ENCODE measurements at regions not wholly inside any gene's neighbourhood (a gene's known extent, or its start where the extent isn't known, plus 50 kb on each side); places are given as distances from the start of the nearest gene placed in this dataset.

DNA sequence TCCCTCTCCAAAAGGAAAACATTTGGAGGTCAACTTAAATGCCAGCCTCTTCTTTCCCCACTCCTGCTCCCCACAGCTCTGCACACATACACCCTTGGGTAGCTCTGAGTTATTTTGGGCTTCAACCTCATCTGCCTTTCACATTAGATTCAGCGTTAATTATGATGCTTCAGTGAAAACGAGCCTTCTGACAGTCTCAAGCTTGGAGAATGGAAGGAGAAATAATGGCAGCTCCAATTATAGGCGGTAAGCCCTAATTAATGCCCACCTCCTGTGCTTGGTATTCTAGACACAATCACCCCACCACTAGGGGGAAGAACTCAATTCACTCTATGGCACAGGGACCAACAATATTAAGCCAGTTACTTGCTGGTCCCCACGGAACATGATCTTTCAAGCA is 397.9 kb downstream of the BRINP2 start:
- DNase-seq, result no peak

- no peak for DNase-seq
Observed at GRCh38 chr1:177567393-177567792, 396.6 kb downstream of the BRINP2 start.

DNA sequence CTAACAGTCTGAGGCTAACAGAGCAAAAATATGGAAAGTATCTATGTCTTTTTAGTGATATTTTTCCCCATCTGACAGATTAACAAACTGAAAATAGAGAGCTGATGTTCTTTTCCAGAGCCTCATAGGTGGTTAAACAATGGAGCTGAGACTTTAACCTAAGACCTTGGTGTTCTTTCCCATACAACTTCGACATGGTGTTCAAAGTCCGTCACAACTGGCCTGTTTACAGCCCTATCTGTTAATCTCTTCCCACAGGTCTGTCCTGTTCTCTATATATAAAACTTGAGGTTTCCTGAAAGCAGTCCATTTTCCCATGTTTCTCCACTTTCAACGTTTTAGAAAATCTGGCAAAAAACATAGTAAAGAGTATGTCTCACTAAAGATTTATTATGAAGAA is 395.7 kb downstream of the BRINP2 start:
- no peak for DNase-seq

GRCh38 chr1:177561436-177561835 is 390.7 kb downstream of the BRINP2 start:
- DNase-seq, result no peak

DNA sequence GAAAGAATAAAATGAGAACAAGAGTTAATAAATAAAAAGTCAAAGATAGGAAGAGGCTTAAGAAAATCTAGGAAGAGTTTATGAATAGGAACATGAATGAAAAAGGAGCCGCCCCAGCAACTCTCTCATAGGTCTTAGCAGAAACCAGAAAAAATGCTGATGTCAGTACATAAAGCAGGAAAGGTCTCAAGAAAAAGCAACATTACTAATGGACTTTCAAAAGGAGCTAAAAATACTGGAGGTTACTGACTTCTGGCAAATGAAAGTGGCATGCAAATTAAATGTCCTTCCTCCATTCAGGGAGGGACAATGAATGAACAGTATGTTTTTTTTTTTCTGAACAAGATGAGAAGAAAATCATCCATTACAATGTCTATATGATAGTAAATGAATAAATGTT is 387.6 kb downstream of the BRINP2 start:
- no peak for DNase-seq

GRCh38 chr1:177556163-177556562 is 385.4 kb downstream of the BRINP2 start:
- no peak for DNase-seq

GRCh38 chr1:177547200-177547599 is 376.4 kb downstream of the BRINP2 start:
- no peak for DNase-seq

DNA sequence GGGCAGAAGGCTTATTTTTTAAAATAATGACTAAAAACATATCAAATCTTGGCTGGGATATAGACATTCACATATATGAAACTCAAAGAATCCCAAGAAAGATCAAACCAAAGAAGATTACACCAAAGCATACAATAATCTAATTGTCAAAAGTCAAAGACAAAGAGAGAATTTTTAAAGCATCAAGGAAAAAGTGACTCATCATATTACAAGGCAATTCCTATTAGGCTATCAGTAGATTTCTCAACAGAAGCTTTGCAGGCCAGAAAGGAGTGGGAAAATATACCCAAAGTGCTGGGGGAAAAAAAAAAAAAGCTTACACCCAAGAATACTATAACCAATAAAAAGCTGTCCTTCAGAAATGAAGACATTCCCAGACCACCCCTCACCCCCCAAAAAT is 375.6 kb downstream of the BRINP2 start:
- DNase-seq, result no peak

DNA sequence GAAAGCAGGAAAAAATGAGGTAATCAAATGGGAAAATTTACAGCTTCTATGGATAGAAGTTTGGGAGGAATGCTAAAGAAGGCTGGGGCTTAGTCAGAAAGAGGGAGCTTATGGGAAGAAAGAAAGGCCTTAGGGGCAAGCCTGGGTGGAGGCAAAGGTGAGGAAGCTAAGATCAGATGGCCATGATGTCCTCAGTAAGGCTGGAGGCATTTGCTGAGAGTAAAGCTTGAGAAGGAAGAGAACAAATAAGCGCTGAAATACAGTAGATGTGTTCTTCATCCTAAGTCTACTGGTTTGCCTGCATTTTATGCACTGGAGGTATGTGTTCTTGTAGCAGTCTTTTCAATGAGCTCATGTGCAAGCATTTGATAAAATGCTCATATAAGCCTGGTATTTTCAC is 355.4 kb downstream of the BRINP2 start:
- DNase-seq, result no peak

DNA sequence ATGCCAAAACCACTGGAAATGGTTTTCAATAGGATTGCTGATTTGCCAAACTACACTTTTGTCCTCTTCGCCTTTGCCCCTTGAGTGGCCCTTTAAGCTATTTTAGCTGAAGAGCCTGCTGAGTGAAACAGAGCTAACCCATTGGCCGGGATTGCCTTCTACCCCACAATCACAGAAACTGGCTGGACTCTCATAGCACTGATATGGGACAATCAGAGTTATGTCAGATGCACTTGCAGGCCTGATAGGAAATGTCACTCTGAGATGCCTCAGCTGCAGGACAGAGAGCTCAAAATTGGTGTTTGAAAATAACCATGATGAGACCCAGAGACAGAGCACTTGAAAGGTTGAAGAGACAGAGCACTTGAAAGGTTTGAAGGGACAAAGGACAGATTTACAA is 354.4 kb downstream of the BRINP2 start:
- no peak for DNase-seq

- DNase-seq, result no peak
Observed at GRCh38 chr1:177517546-177517945, 346.8 kb downstream of the BRINP2 start.

DNA sequence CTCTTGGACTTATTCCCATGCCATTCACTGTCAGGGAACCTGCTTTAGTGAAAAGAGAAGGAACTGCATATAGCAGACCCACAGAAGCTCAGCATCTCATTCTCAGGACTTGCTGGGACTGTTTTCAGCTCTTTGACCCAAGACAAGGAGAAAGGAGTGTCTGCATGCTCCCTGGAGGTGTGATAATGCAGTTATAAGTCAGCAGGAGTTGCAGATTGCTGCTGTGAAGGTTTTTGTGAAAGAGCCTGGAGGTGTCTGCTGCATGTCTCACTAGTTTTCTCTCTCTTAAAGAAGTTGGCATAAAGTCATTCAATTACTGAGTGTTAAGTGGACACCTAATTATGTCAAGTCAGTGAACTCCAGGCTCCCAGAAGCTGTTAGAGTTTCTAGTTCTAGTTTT is 343.4 kb downstream of the BRINP2 start:
- no peak for DNase-seq

DNA sequence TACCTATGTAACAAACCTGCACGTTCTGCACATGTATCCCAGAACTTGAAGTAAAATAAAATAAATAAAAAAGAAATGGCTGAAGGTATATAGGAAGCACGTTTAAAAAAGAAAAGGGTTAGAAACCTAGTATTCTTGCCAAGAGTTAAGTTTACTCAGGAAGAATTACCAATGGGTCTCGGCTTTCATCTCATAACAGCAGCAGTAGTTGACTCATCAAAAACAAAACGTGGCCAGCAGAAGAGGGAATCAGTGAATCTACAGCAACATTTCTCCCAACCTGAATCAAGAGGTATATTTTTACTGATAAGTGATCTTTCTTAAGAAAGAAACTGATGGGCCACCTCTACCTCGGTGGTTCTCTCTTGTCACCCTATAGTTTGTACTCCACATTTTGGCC is 340.3 kb downstream of the BRINP2 start:
- no peak for DNase-seq

DNA sequence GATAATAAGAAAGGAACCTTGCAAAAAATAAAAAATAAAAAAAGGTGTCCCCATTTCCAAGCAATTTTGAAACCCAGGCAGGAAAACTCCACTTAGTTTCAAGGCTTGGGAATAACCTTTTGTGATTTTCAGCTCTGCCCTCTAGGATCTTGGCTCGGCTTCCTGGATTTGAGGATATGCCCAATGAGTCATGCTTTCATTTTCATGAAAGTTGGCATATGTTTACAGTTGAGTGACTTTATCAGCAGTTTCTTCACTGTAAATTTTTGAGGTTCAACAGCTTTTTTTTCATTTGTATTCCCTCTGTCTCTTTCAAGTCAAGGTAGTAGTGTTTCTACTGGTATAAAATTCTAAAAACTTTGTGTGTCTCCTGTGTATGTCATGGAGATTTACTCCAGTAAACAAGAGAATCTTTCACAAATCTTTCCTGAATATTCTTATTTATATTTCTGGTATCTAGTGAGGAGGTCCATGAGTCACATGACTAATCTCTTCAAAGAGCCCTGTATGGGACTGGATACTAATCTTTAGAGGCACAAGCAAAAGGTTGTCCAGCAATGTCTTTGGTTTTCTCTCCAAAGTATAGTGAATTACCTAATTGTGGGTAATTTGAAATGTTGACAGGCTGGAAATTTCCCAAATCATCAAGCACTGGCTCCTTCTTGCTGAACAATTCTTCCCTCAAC is 335.3 kb downstream of the BRINP2 start:
- DNase-seq, result no peak

- DNase-seq, result no peak
Observed at GRCh38 chr1:177495878-177496277, 325.1 kb downstream of the BRINP2 start.

DNA sequence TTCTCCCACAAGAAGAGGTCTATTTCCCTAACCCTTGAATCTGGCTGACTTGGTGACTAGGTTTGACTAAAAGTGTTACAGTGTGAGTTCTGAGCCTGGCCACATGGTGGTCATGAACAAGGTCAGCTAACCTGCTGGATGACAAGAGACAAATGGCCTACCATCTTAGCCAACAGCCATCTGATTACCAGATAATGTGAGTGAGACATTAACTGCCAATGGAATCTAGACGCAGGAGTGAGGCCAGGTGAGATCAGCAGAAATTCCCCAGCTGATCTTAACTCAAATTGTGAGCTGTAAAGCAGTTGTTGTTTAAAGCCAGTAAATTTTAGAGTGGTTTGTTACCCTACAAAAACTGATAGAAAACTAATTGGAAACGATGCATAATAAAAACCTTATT is 320.0 kb downstream of the BRINP2 start:
- DNase-seq, result no peak

DNA sequence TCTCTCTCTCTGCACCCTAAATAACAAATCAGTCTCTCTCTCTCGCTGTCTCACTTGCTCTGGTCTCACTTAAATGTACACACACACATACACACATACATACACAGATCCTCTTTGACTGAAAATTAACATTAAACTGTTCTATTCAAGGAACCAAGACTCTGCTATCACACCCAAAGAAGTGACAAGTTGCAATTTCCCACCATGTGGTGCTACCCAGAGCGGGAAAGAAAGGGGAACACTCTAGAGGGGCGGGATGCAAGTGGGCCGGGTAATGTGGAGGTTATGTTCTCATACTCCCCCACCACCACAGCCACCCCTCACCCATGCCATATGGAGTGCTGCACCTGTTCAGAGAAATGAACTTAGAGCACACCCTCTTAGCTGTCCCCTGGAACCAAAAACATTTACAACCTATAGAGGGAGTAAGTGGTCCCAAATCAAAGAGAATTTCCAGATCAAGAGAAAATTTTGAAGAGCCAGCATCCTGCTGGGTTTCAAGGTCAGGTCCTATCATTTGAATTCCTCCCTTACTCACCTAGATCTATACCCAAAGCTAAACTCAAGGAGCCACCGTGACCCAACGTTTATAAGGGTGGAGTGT is 319.4 kb downstream of the BRINP2 start:
- no peak for DNase-seq

DNA sequence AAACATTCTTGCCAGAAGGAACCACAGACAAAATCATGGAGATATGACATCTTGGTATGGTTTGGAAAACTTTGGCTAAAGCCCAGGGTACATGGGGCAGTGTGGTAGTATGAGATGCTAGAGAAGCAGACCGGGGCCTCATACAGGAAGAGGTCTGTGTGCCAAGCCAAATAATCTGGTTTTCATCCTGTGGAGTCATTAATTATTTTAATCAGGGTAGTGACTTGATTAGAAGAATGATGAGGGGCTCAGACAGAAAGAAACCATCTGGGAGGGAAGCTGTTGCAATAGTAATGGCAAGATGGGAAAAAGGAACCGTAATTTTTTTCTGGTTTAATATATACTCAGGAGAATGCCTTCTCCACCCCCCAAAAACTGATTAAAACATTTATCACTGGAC is 318.0 kb downstream of the BRINP2 start:
- no peak for DNase-seq

DNA sequence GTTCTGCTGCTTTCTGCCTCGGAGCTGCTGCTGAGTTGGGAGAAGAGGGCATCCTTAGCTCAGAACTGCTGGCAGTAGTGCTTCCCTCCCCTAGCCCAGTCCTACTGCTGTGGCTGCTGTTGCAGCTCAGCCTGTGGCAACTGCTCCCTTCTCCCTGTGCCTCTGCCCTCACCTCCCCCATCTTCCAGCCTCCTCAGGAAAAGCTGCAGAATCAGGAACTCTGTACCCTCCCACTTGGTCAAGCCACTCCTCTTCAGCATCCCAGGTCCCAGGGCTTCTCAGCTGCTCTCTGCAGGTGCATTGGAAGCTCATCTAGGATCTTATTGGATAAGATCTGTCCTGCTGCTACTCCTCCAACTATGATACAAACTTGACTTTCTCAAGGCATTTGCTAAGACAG is 316.7 kb downstream of the BRINP2 start:
- DNase-seq, result no peak

- DNase-seq, result no peak
Observed at GRCh38 chr1:177480741-177481305, 310.1 kb downstream of the BRINP2 start.

GRCh38 chr1:177479600-177479999 is 308.8 kb downstream of the BRINP2 start:
- no peak for DNase-seq

- no peak for DNase-seq
Observed at GRCh38 chr1:177476676-177477075, 305.9 kb downstream of the BRINP2 start.

- no peak for DNase-seq
Observed at GRCh38 chr1:177472567-177472966, 301.8 kb downstream of the BRINP2 start.

DNA sequence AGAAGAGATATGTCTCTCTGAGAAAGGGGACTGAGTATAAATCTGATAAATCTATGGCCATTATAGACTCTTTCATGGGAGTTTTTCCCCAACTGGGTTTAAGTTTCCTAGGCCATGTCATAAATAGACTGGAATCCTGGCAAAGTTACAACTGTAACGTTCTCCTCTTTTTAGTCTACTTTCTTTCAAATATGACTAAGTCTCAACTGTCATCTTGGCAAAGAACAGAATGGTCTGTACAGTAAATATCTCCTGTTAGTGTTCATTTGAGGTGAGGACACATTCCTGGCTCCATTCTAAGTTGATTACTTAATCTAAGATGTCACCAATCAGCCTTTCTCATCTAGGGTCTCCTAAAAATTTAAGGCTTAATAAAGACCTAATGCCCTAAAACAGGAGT is 300.5 kb downstream of the BRINP2 start:
- no peak for DNase-seq

DNA sequence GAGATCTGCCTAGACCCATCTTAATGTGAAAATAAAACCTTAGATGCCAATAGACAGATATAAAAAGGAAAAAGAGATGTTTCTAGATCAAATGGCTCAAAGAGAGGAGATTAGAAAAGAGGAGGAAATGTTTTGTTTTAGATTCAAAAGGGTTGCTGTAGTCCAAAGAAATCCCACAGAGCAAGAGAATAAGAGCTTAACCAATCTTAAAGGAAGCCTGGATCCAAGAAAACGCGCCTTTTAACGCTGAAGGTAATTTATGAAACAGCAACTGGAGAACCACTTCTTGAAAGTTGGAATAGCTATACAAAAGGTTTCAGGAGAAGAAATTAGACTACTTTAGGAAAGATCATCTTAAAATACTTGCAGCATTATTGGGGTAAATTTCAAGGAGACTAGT is 298.8 kb downstream of the BRINP2 start:
- DNase-seq, result no peak

All from inflammatory macrophage (primary cell).